HCT116 (cell line): ENCODE measurements at regions not wholly inside any gene's neighbourhood (a gene's known extent, or its start where the extent isn't known, plus 50 kb on each side); places are given as distances from the start of the nearest gene placed in this dataset.

Experiments
- ATAC-seq: fragments of 200-7000 bp; cut with Tn5 transposase; 2 replicates; pipeline ENCODE4 v1.9.1; 2020; ENCODE audit warnings: mild to moderate bottlenecking, moderate library complexity
- BruUV-seq: library from RNA; stranded (reverse); fragments of 400-500 nt; replicated peaks from 2 replicates; lab custom pipeline; 2021; lab: Mats Ljungman, UMichigan
- CTCF ChIA-PET: fragments of 300-600 bp; sonication (Branson Sonifier 250); formaldehyde crosslinking; loops from one replicate; lab custom pipeline; 2021; ENCODE audit warnings: antibody characterized with exemption; lab: Charles Lee
- POLR2A ChIA-PET: fragments of 300-600, 350-600 bp; sonication (Branson Sonifier 250); formaldehyde crosslinking; loops from one replicate; lab custom pipeline; 2021; ENCODE audit warnings: antibody characterized with exemption; lab: Charles Lee
- RAD21 ChIA-PET, 2 experiments: fragments of 300-600 bp; sonication (Branson Sonifier 250); formaldehyde crosslinking; loops; one replicate each; lab custom pipeline; 2023; ENCODE audit warnings: low total read pairs in 2 of 2; ENCODE audit not compliant: uncharacterized antibody in 2 of 2, unreplicated experiment in 2 of 2, low non-redundant PET in 1 of 2; lab: Charles Lee
- DNase-seq: peaks from one replicate; pipeline ENCODE4 v3.0.0-alpha.2; 2010; ENCODE audit warnings: low read depth, low spot score
- H2AFZ ChIP-seq: fragments of 200-600 bp; shearing (Covaris generic), sonication (generic); 2 replicates; pipeline ENCODE4 v1.6.1; 2017; ENCODE audit warnings: low read depth, mixed run types, mixed read lengths, antibody characterized with exemption, low read length; ENCODE audit not compliant: poor library complexity, severe bottlenecking
- H3K27ac ChIP-seq: 2 replicates; pipeline ENCODE4 v1.5.1; 2012; ENCODE audit warnings: low read depth, low read length
- H3K27me3 ChIP-seq: fragments of 200-600 bp; sonication (generic); 2 replicates; pipeline ENCODE4 v1.6.1; 2016; ENCODE audit warnings: mixed run types, low read length, mixed read lengths; ENCODE audit not compliant: insufficient read depth
- H3K36me3 ChIP-seq, 2 experiments: fragments of 200-500 bp in 1 of 2; fragments of 200-600 bp in 1 of 2; sonication (Bioruptor generic) in 1 of 2; sonication (generic) in 1 of 2; 2 replicates each; pipeline versions ENCODE4 v1.5.1 to v1.6.1; 2014 to 2016; ENCODE audit warnings: low read length in 2 of 2, inconsistent platforms in 1 of 2, mixed read lengths in 1 of 2, mixed run types in 1 of 2; ENCODE audit not compliant: insufficient read depth in 2 of 2, control insufficient read depth in 1 of 2
- H3K4me1 ChIP-seq, 2 experiments: fragments of 200-600 bp in 1 of 2; sonication (generic) in 1 of 2; 2 replicates each; pipeline versions ENCODE4 v1.5.1 to v1.6.1; 2012 to 2017; ENCODE audit warnings: low read length in 2 of 2, inconsistent platforms in 1 of 2, mild to moderate bottlenecking in 1 of 2, mixed read lengths in 1 of 2, mixed run types in 1 of 2, moderate library complexity in 1 of 2; ENCODE audit not compliant: insufficient read depth in 2 of 2, control insufficient read depth in 1 of 2
- H3K4me2 ChIP-seq: fragments of 200-600 bp; sonication (generic); 2 replicates; pipeline ENCODE4 v1.6.1; 2017; ENCODE audit warnings: mixed run types, low read length, mixed read lengths
- H3K4me3 ChIP-seq, 2 experiments: fragments of 200-600 bp in 1 of 2; sonication (generic) in 1 of 2; replicated peaks in 1 of 2; 2 replicates each; pipeline ENCODE4 v1.5.1; 2011 to 2016; ENCODE audit warnings: low read length in 2 of 2, control low read depth in 1 of 2, low read depth in 1 of 2, mild to moderate bottlenecking in 1 of 2, mixed read lengths in 1 of 2, mixed run types in 1 of 2
- H3K79me2 ChIP-seq: fragments of 200-600 bp; sonication (generic); 2 replicates; pipeline ENCODE4 v1.6.1; 2017; ENCODE audit warnings: mild to moderate bottlenecking, mixed run types, low read length, moderate library complexity, mixed read lengths; ENCODE audit not compliant: insufficient read depth
- H3K9ac ChIP-seq: fragments of 200-600 bp; sonication (generic); 2 replicates; pipeline ENCODE4 v1.6.1; 2016; ENCODE audit warnings: low read length, mixed read lengths
- H3K9me2 ChIP-seq: fragments of 200-600 bp; sonication (generic), shearing (Covaris generic); 2 replicates; pipeline ENCODE4 v1.6.1; 2017; ENCODE audit warnings: mixed run types, mild to moderate bottlenecking, moderate library complexity; ENCODE audit not compliant: insufficient read depth
- H3K9me3 ChIP-seq, 2 experiments: fragments of 200-500 bp in 1 of 2; fragments of 200-600 bp in 1 of 2; sonication (Bioruptor generic) in 1 of 2; sonication (generic) in 1 of 2; 2 replicates each; pipeline ENCODE4 v1.6.1; 2014 to 2017; ENCODE audit warnings: low read length in 2 of 2, mixed read lengths in 2 of 2, inconsistent platforms in 1 of 2, low read depth in 1 of 2, mild to moderate bottlenecking in 1 of 2, mixed run types in 1 of 2, moderate library complexity in 1 of 2; ENCODE audit not compliant: control insufficient read depth in 1 of 2, insufficient read depth in 1 of 2
- H4K20me1 ChIP-seq: fragments of 200-600 bp; sonication (generic), shearing (Covaris generic); 2 replicates; pipeline ENCODE4 v1.6.1; 2017; ENCODE audit warnings: mixed run types, mild to moderate bottlenecking, moderate library complexity; ENCODE audit not compliant: insufficient read depth
- CBX3 ChIP-seq: IDR thresholded peaks from 2 replicates; pipeline ENCODE4 v1.6.1; 2012; ENCODE audit warnings: low read depth
- EZH2phosphoT487 ChIP-seq: fragments of 200-600 bp; IDR thresholded peaks from 2 replicates; pipeline ENCODE4 v1.6.1; 2018; ENCODE audit warnings: antibody characterized with exemption, borderline replicate concordance
- FOSL1 ChIP-seq: IDR thresholded peaks from 2 replicates; pipeline ENCODE4 v1.6.1; 2012; ENCODE audit warnings: low read depth
- POLR2A ChIP-seq: IDR thresholded peaks from 2 replicates; pipeline ENCODE4 v1.7.0; 2011; ENCODE audit warnings: borderline replicate concordance; ENCODE audit not compliant: insufficient read depth, insufficient read length; ENCODE audit errors: extremely low read depth
- SP1 ChIP-seq: IDR thresholded peaks from 2 replicates; pipeline ENCODE4 v1.6.1; 2012; ENCODE audit warnings: low read depth
- SRF ChIP-seq: IDR thresholded peaks from 2 replicates; pipeline ENCODE4 v1.6.1; 2012; ENCODE audit warnings: low read depth
- ZFX ChIP-seq: fragments of 450-650 bp; IDR thresholded peaks from 2 replicates; pipeline ENCODE4 v1.6.1; 2017
- ZNF274 ChIP-seq: fragments of 200-500 bp; sonication (Bioruptor generic); IDR thresholded peaks from 2 replicates; pipeline ENCODE4 v1.6.1; 2014; ENCODE audit warnings: mild to moderate bottlenecking, low read depth, low read length, inconsistent platforms
- intact Hi-C: fragments of 100-400 bp; cut with micrococcal nuclease; formaldehyde crosslinking; loops from 2 replicates; pipeline ENCODE4 v1.10.0; 2022
- TF ChIP-seq, protein P1 (sequence below): IDR thresholded peaks from 2 replicates; pipeline ENCODE4 v1.6.1; 2012
- TF ChIP-seq, protein P2 (sequence below): IDR thresholded peaks from 2 replicates; pipeline ENCODE4 v1.6.1; 2012

GRCh38 chr1:81125672-81126071, 675.1 kb upstream of the ADGRL2 start:
- no peaks in the 10 kb centered on the region for H3K36me3 ChIP-seq
- RAD21 ChIA-PET: no interaction called here
- BruUV-seq: no TSS peak
- H3K27ac ChIP-seq: no peak overlapping the region
- no peak for TF ChIP-seq CBX3
- TF ChIP-seq POLR2A: no peak
- no peak for TF ChIP-seq ZNF274
- TF ChIP-seq, protein P1, sequence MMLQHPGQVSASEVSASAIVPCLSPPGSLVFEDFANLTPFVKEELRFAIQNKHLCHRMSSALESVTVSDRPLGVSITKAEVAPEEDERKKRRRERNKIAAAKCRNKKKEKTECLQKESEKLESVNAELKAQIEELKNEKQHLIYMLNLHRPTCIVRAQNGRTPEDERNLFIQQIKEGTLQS: no peak
- TF ChIP-seq ZFX: no peak
- no peak for TF ChIP-seq SRF
- no peak for TF ChIP-seq FOSL1
- TF ChIP-seq SP1: no peak
- TF ChIP-seq EZH2phosphoT487: no peak
- TF ChIP-seq, all 23 proteins: peak for 0
- Histone ChIP-seq H3K9me2 (no peaks in the 10 kb centered on the region), H2AFZ (no peak overlapping the region), H3K4me3 (no peak overlapping the region), H4K20me1 (no peaks in the 10 kb centered on the region), H3K9ac (no peak overlapping the region), H3K79me2 (no peaks in the 10 kb centered on the region), H3K9me3 (no peaks in the 10 kb centered on the region), H3K27me3 (no peaks in the 10 kb centered on the region), H3K4me2 (no peak overlapping the region), H3K4me1 (no peaks in the 10 kb centered on the region)
- intact Hi-C loops: no loop called here
- DNase-seq (no peak), ATAC-seq (no peak)
- CTCF ChIA-PET: no interaction called here
- POLR2A ChIA-PET: no interaction called here

- ATAC-seq (no peak), DNase-seq (no peak)
- ChIA-PET POLR2A (no interaction called here), CTCF (no interaction called here), RAD21 (no interaction called here)
- Histone ChIP-seq H3K79me2 (no peaks in the 10 kb centered on the region), H3K9me2 (no peaks in the 10 kb centered on the region), H2AFZ (no peak overlapping the region), H3K27ac (no peak overlapping the region), H3K9me3 (no peaks in the 10 kb centered on the region), H4K20me1 (no peaks in the 10 kb centered on the region), H3K4me2 (no peak overlapping the region), H3K4me1 (no peaks in the 10 kb centered on the region), H3K27me3 (no peaks in the 10 kb centered on the region), H3K9ac (no peak overlapping the region), H3K4me3 (no peak overlapping the region), H3K36me3 (no peaks in the 10 kb centered on the region)
- no TSS peak for BruUV-seq
- intact Hi-C loops: no loop called here
- TF ChIP-seq, protein P2, sequence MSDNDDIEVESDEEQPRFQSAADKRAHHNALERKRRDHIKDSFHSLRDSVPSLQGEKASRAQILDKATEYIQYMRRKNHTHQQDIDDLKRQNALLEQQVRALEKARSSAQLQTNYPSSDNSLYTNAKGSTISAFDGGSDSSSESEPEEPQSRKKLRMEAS: no peak
- no peak for TF ChIP-seq FOSL1
These were observed 679.4 kb upstream of the ADGRL2 start for GRCh38 chr1:81121306-81121705.
